ENCODE measurements at regions not wholly inside any gene's neighbourhood (a gene's known extent, or its start where the extent isn't known, plus 50 kb on each side); places are given as distances from the start of the nearest gene placed in this dataset.
A peak's percentile ranks its signal among the peaks of the same experiment; 100 is the strongest.
"Not testable (repeated sequence)": the region's sequence is repeated elsewhere in the genome, so short reads cannot be mapped to it uniquely, and the experiment has no call there.

DNA sequence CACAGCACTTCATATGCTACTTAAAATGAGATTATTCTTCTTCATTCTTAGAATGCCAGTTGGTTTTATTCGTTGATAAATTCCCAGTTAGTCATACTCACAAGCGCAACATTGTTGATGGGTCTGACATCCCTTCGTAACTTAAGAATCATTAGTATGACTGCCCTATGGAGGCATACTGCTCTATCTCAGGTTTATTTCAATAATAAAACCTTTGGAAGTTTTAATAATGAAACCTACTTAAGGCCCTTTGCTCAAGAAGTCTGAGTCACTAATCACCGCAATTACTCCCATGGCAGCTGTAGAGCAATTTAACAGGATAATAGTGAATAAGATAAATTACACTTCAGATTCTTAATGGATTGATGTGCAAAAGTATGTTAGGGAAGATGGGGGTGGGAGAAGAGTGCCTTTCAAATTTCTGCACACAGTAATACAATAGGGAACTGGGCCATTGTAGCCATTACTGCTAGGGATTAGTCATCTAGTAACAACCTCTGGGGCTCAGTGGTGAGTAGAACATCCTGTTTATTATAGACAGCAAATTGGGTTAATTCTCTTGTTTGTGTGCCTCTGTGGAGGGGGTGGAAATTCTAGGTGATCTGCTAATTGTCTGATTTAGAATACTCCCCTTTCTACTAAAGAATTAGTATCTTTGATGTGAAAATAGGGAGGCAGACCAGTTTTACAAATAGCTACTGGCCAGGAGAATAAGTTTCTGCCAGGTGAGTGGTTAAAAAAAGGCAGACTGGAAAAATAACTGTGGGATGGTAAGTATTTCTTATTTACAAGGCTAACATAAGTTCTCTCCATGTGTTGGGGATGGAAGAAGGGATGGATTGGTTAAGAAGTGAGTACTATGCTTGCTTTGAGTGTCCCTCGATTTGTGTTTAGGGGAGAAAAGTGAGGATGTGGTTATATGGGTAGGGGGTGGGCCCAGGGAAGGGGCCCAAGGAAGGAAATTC is 74.5 kb upstream of the VKORC1L1 start:
- DNase-seq (ENCODE audit: low read depth in 2 of 2), result peak in 1 of 2 experiments; percentile 5

DNA sequence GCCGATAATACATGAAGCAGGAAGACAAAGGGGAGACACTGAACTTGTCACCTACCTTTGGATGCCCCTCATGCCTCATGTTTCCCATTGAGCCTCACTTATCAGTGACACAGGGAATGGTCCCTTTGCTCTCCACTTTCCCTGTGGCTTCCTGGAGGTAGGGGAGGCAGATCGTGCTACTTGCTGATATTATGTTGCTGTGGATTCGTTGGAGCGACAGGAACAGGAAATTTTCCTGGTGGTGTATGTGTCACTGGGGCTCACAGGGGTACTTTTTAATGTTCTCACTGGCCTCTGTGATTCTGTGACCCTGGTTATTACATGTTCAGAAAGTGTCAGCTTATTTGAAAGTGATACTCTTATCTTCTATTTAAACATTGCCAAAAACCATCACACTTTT is 72.7 kb upstream of the VKORC1L1 start:
- not testable (repeated sequence) for DNase-seq (ENCODE audit: low read depth in 2 of 2)

DNA sequence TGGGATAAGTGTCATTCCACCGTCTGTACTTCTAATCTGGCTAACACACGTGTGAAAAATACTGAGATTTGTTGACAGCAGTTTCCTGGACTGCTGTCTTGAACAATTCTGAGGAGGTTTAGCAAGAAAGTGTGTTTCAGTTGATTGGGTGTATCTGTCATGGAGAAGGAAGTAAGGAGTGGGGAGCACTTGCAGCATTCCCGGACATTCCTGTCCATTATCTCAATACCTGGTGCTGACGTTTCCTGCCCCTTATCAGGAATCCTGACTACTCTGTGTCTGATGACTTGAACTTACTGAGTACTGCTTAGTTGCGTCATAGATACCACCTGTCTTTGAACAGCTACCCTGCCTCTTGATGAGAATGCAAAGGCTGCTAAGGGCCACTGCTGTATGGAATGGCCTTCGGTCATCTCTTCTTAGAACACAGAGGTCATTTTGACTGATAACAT is 72.0 kb upstream of the VKORC1L1 start:
- no peak for DNase-seq (ENCODE audit: low read depth in 2 of 2)

DNA sequence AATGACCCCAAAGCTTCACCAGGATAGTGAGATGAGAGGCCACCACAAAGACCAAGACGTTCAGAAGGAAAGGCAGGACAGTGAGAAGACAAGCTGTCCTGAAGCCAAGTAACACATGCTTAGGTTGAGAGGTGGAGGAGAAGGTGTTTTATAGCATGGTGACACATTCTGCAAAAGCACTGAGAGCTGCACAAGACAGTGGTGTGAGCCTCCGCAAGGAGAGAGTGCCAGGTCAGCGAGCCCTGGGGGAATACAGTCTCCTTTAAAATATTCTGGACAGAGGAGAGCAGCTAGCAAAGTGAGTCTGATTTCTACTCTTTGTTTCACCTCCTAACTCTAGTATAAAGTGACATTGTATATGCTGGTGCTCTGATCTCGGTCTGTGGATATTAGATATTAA is 68.0 kb upstream of the VKORC1L1 start:
- no peak for DNase-seq (ENCODE audit: low read depth in 2 of 2)

DNA sequence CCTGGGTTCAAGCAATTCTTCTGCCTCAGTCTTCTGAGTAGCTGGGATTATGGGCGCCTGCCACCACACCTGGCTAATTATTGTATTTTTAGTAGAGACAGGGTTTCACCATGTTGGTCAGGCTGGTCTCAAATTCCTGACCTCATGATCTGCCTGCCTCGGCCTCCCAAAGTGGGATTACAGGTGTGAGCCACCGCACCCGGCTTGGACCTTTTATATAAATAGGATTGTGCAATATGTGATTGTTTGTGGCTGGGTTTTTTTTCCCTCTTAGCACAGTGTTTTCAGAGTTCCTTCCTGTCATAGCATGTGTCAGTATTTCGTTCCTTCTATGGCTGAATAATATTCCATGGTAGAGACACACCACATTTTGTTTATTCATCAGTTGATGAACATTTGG is 65.8 kb upstream of the VKORC1L1 start:
- DNase-seq (ENCODE audit: low read depth in 2 of 2), result not testable (repeated sequence)

DNA sequence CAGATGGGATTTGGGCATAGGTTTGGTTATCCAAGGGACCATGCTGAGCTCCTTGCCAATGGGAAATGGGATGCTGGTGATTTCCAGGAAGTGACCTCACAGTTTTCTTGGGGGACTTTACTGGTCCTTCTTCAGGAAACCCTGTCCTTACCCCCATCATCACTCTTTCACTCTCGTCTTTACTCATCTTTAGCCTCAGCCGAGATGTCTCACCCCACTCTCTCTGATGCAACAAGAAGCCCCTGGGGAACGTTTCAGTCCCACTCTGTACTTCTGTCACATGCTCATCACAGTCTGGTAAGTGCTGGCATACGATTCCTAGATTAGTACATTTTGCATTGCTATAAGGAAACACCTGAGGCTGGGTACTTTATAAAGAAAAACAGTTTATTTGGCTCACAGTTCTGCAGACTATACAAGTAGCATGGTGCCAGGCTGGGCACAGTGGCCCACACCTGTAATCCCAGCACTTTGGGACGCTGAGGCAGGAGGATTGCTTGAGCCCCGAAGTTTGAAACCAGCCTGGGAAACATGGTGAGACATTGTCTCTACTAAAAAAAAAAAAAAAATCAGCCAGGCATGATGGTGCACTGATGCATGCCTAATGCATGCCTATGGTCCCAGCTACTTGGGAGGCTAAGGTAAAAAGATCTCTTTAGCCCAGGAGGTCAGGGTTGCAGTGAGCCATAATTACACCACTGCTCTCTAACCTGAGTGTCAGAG is 63.5 kb upstream of the VKORC1L1 start:
- DNase-seq (ENCODE audit: low read depth in 2 of 2), result no peak

DNA sequence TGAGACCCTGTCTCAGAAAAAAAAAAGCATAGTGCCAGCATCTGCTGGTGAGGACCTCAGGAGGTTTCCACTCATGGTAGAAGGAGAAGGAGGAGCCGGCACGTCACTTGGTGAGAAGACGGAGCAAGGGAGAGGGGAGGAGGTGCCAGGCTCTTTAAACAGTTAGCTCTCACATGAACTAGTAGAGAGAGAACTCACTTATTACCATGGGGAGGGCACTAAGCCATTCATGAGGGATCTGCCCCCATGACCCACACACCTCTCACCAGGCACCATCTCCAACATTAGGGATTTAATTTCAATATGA is 62.9 kb upstream of the VKORC1L1 start:
- DNase-seq (ENCODE audit: low read depth in 2 of 2), result no peak

DNA sequence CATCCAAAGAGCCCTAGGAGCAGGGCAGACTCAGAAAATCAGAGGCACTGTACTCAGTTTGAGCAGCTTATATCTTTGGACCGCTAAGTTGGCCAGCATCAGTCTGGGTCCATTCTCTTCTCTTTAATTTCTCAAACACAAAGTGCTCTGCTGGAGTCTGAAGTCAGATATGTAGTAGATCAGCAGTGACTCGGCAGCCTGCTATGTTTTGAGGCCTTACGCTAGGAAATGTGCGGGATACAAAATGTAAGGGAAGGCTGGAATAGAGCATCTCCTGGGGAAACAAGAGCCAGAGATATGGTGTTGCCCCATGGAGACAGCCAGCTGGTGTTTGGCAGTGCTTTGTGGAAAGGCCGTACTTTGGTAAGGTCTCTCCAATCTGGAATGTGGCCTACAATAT is 60.6 kb upstream of the VKORC1L1 start:
- DNase-seq (ENCODE audit: low read depth in 2 of 2), result no peak

DNA sequence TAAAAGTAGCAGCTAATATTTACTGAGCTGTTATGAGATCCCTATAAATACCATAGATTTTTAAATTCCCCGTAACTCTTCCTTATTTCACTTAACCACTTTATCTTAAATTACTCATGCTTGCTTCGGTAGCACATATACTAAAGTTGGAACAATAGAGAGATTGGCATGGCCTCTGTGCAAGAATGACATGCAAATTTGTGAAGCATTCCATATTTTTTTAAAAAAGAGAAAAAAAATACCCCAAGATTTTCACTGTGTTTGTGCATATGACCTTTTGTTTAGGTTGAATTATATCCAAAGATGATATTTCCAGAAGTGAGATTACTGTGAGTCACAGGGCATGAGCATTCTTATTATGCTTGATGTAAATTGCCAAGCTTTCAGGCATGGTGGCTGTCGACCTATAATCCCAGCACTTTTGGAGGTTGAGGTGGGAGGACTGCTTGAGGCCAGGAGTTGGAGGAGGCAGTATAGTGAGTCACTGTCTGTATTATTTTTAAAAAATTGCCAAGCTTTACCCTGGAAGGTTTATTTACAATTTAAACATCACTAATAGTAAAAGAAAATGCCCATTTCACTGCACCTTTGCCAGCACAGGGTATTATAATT is 58.2 kb upstream of the VKORC1L1 start:
- DNase-seq (ENCODE audit: low read depth in 2 of 2), result not testable (repeated sequence)

DNA sequence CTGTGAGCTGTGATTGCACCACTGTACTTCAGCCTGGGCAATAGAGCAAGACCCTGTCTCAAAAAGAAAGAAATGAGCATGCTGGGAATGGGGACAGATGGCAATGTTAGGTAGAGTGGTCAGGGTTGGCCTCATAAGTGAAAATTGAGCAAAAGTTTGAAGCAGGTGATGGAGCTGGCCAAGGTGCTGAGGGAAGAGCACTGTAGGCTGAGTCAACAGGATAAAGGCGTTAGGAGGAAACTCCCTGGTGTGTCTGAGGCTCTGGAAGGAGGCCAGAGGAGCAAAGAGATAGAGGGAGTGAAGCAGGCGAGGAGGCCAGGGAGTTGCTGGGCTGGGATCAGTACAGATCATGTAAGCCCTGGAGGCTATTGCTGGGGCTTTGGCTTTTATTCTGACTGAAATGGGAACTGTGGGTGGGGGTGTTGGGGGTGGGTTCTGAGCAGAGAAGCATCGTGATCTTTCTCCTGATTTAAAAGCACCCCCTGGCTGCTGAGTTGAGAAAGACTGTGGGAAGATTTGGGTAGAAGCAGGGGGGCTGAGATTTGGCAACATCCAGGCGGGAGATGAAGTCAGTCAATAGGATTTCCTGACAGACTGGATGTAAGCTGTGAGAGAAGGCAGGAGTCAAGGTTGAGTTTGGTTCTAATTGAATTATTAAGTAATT is 52.5 kb upstream of the VKORC1L1 start:
- DNase-seq (ENCODE audit: low read depth in 2 of 2), result no peak
